OCI-LY7 (cell line): ENCODE measurements at regions not wholly inside any gene's neighbourhood (a gene's known extent, or its start where the extent isn't known, plus 50 kb on each side); places are given as distances from the start of the nearest gene placed in this dataset.

ENCODE experiments used
- BruUV-seq: library from RNA; stranded (reverse); fragments of 400-500 nt; replicated peaks from 2 replicates; lab custom pipeline; 2021; lab: Mats Ljungman, UMichigan
- CTCF ChIA-PET: fragments of 300-600 bp; sonication (Branson Sonifier 250); formaldehyde crosslinking; loops from one replicate; lab custom pipeline; 2022; ENCODE audit warnings: antibody characterized with exemption; ENCODE audit not compliant: unreplicated experiment; lab: Charles Lee
- POLR2A ChIA-PET: fragments of 300-600 bp; sonication (Branson Sonifier 250); formaldehyde crosslinking; loops from one replicate; lab custom pipeline; 2022; ENCODE audit warnings: antibody characterized with exemption; lab: Charles Lee
- DNase-seq: peaks from one replicate; pipeline ENCODE4 v3.0.0-alpha.2; 2015; ENCODE audit warnings: low spot score
- H2AFZ ChIP-seq: fragments of 200-600 bp; sonication (generic), shearing (Covaris generic); 2 replicates; pipeline ENCODE4 v1.6.1; 2014; ENCODE audit warnings: mild to moderate bottlenecking, antibody characterized with exemption, low read length, moderate library complexity
- H3K27ac ChIP-seq: fragments of 200-600 bp; sonication (generic); 2 replicates; pipeline ENCODE4 v1.5.1; 2014; ENCODE audit warnings: mixed run types, low read depth, mild to moderate bottlenecking, moderate library complexity, low read length, inconsistent platforms; ENCODE audit not compliant: poor library complexity, severe bottlenecking
- H3K36me3 ChIP-seq: fragments of 200-600 bp; sonication (generic); 2 replicates; pipeline ENCODE4 v1.6.1; 2014; ENCODE audit warnings: mild to moderate bottlenecking, antibody characterized with exemption, low read length, moderate library complexity, mixed read lengths; ENCODE audit not compliant: insufficient read depth
- H3K4me1 ChIP-seq: fragments of 200-600 bp; sonication (generic); 2 replicates; pipeline ENCODE4 v1.5.1; 2014; ENCODE audit warnings: mild to moderate bottlenecking, low read length; ENCODE audit not compliant: insufficient read depth, poor library complexity, severe bottlenecking
- H3K4me2 ChIP-seq: fragments of 200-600 bp; sonication (generic); 2 replicates; pipeline ENCODE4 v1.6.1; 2014; ENCODE audit warnings: mild to moderate bottlenecking, low read length
- H3K4me3 ChIP-seq: fragments of 200-600 bp; sonication (generic); 2 replicates; pipeline ENCODE4 v1.5.1; 2014; ENCODE audit warnings: mild to moderate bottlenecking, low read depth, low read length; ENCODE audit not compliant: poor library complexity, severe bottlenecking
- H3K79me2 ChIP-seq: fragments of 200-600 bp; sonication (generic); 2 replicates; pipeline ENCODE4 v1.6.1; 2016; ENCODE audit warnings: low read depth, mild to moderate bottlenecking, low read length, moderate library complexity, mixed read lengths; ENCODE audit not compliant: insufficient read depth
- H3K9me2 ChIP-seq: fragments of 200-600 bp; sonication (generic); 2 replicates; pipeline ENCODE4 v1.6.1; 2016; ENCODE audit warnings: mild to moderate bottlenecking, low read length, mixed read lengths; ENCODE audit not compliant: insufficient read depth
- H3K9me3 ChIP-seq: fragments of 200-600 bp; sonication (generic); 2 replicates; pipeline ENCODE4 v1.6.1; 2014; ENCODE audit warnings: mild to moderate bottlenecking, mixed run types, low read length, mixed read lengths
- H4K20me1 ChIP-seq: fragments of 200-600 bp; sonication (generic); 2 replicates; pipeline ENCODE4 v1.6.1; 2014; ENCODE audit warnings: mild to moderate bottlenecking, antibody characterized with exemption, low read length, moderate library complexity, mixed read lengths; ENCODE audit not compliant: insufficient read depth
- CTCF ChIP-seq: fragments of 200-600 bp; sonication (generic); conservative IDR thresholded peaks from 2 replicates; pipeline ENCODE4 v1.5.1; 2014; ENCODE audit warnings: mild to moderate bottlenecking, antibody characterized with exemption, low read length, moderate library complexity, mixed read lengths
- EZH2phosphoT487 ChIP-seq: fragments of 200-600 bp; sonication (generic); IDR thresholded peaks from 2 replicates; pipeline ENCODE4 v1.6.1; 2018; ENCODE audit warnings: low read depth, borderline replicate concordance, mild to moderate bottlenecking, mixed run types, antibody characterized with exemption, low read length, moderate library complexity, mixed read lengths
- intact Hi-C: fragments of 100-400 bp; cut with micrococcal nuclease; formaldehyde crosslinking; loops from one replicate; pipeline ENCODE4 v1.10.0; 2022; ENCODE audit not compliant: unreplicated experiment

- BruUV-seq = no TSS peak
- H3K79me2 ChIP-seq = no peaks in the 10 kb centered on the region
- intact Hi-C loops = no loop called here
- H3K4me2 ChIP-seq = no peak overlapping the region
- no peaks in the 10 kb centered on the region for H4K20me1 ChIP-seq
- ChIA-PET POLR2A (no interaction called here), CTCF (no interaction called here)
- H3K9me3 ChIP-seq = no peaks in the 10 kb centered on the region
- H2AFZ ChIP-seq = no peak overlapping the region
- H3K4me3 ChIP-seq = no peak overlapping the region
- no peaks in the 10 kb centered on the region for H3K4me1 ChIP-seq
- no peaks in the 10 kb centered on the region for H3K9me2 ChIP-seq
- H3K27ac ChIP-seq = no peak overlapping the region
- TF ChIP-seq EZH2phosphoT487 (no peak), CTCF (no peak)
- no peaks in the 10 kb centered on the region for H3K36me3 ChIP-seq
- DNase-seq = no peak
These were observed 78.0 kb downstream of the SLC25A47 start for GRCh38 chr14:100401031-100401692.

GRCh38 chr14:100401792-100402191 lies 78.7 kb downstream of the SLC25A47 start:
- ChIA-PET POLR2A (no interaction called here), CTCF (no interaction called here)
- Histone ChIP-seq H3K27ac (no peak overlapping the region), H3K79me2 (no peaks in the 10 kb centered on the region), H3K4me2 (no peak overlapping the region), H3K9me2 (no peaks in the 10 kb centered on the region), H4K20me1 (no peaks in the 10 kb centered on the region), H3K4me3 (no peak overlapping the region), H3K4me1 (no peaks in the 10 kb centered on the region), H3K9me3 (no peaks in the 10 kb centered on the region), H3K36me3 (no peaks in the 10 kb centered on the region), H2AFZ (no peak overlapping the region)
- TF ChIP-seq EZH2phosphoT487 (no peak), CTCF (no peak)
- no TSS peak for BruUV-seq
- intact Hi-C loops = no loop called here
- no peak for DNase-seq

- ChIA-PET POLR2A (no interaction called here), CTCF (no interaction called here)
- no peaks in the 10 kb centered on the region for H3K9me2 ChIP-seq
- H3K79me2 ChIP-seq = no peaks in the 10 kb centered on the region
- no peak overlapping the region for H2AFZ ChIP-seq
- no peak overlapping the region for H3K27ac ChIP-seq
- no peak for TF ChIP-seq CTCF
- no peak for TF ChIP-seq EZH2phosphoT487
- H3K4me2 ChIP-seq = no peak overlapping the region
- no peaks in the 10 kb centered on the region for H3K4me1 ChIP-seq
- H3K9me3 ChIP-seq = no peaks in the 10 kb centered on the region
- no peak overlapping the region for H3K4me3 ChIP-seq
- intact Hi-C loops = no loop called here
- no peaks in the 10 kb centered on the region for H3K36me3 ChIP-seq
- no peaks in the 10 kb centered on the region for H4K20me1 ChIP-seq
- no TSS peak for BruUV-seq
- DNase-seq = no peak
These were observed 79.5 kb downstream of the SLC25A47 start for GRCh38 chr14:100402631-100403030.
